ENCODE measurements at regions not wholly inside any gene's neighbourhood (a gene's known extent, or its start where the extent isn't known, plus 50 kb on each side); places are given as distances from the start of the nearest gene placed in this dataset.

GRCh38 chr12:126316411-126316810 is 1251.2 kb downstream of the AACS start:
- no peaks in the 10 kb centered on the region for H4K20me1 ChIP-seq (ENCODE audit: control insufficient read depth, insufficient read depth, insufficient read length)
- no peaks in the 10 kb centered on the region for H3K9me3 ChIP-seq (ENCODE audit: control insufficient read depth, low read depth, low read length)
- no peak overlapping the region for H3K23ac ChIP-seq (ENCODE audit: insufficient read length, low read depth, low read length)
- no CpG with 5 or more reads among the region's 3 CpGs for WGBS (ENCODE audit: extremely low coverage, insufficient read length, low lambda C conversion rate)
- no peak overlapping the region for H2AK5ac ChIP-seq (ENCODE audit: insufficient read length, low read length)
- no peak overlapping the region for H2BK20ac ChIP-seq (ENCODE audit: low read depth, low read length, poor library complexity, severe bottlenecking)
- no peaks in the 10 kb centered on the region for H3K4me1 ChIP-seq (ENCODE audit: insufficient read depth, low read length)
- Mint-ChIP-seq H3K27ac (no peak overlapping the region), H3K4me3 (no peak overlapping the region), H3K27me3 (ENCODE audit: low read depth) (no peaks in the 10 kb centered on the region), H3K36me3 (ENCODE audit: insufficient read depth in 1 of 3, low read depth in 3 of 3) (peaks cover 0 to 2% (median 0%) of the 10 kb centered on the region in 3 experiments; a peak in 2 of 7 replicates), H3K9me3 (peaks cover 4 to 9% of the 10 kb centered on the region in 2 experiments; a peak in 4 of 5 replicates), H3K4me1 (no peaks in the 10 kb centered on the region)
- no peaks in the 10 kb centered on the region for H3K79me2 ChIP-seq (ENCODE audit: insufficient read depth, low read length)
- H3K18ac ChIP-seq (ENCODE audit: insufficient read length, low read depth, low read length): no peak overlapping the region
- DNase-seq: no peak
- no peak overlapping the region for H3K4me2 ChIP-seq (ENCODE audit: insufficient read depth, insufficient read length, low read length)
- H4K91ac ChIP-seq (ENCODE audit: insufficient read length, low read depth, low read length): no peak overlapping the region
- H4K8ac ChIP-seq (replicated peaks; ENCODE audit: insufficient read length, low read depth, low read length): no peak overlapping the region
- H3K79me1 ChIP-seq (ENCODE audit: insufficient read depth, low read depth, low read length, poor library complexity, severe bottlenecking): no peaks in the 10 kb centered on the region
- no peaks in the 10 kb centered on the region for H3K23me2 ChIP-seq (ENCODE audit: insufficient read length, low read depth, low read length, poor library complexity, severe bottlenecking)
- no peak overlapping the region for H3T11ph ChIP-seq (ENCODE audit: low read length)
- H3K27ac ChIP-seq (ENCODE audit: insufficient read length, low read depth, low read length): no peak overlapping the region
- H3K56ac ChIP-seq (ENCODE audit: insufficient read length, low read depth, low read length): no peak overlapping the region
- no peak overlapping the region for H3K14ac ChIP-seq (ENCODE audit: insufficient read depth, low read length)
- H2BK120ac ChIP-seq (ENCODE audit: low read depth, low read length, poor library complexity, severe bottlenecking): no peak overlapping the region
- H2BK5ac ChIP-seq (ENCODE audit: insufficient read length, low read length): no peak overlapping the region
- no peak overlapping the region for H2BK15ac ChIP-seq (ENCODE audit: low read depth, low read length)
- no peaks in the 10 kb centered on the region for H3K27me3 ChIP-seq (ENCODE audit: insufficient read depth, low read length)
- no peak for TF ChIP-seq CTCF (conservative IDR thresholded peaks at IDR 0.05)
- H3K4ac ChIP-seq (ENCODE audit: low read depth, low read length): no peak overlapping the region
- no peak overlapping the region for H2BK12ac ChIP-seq (ENCODE audit: insufficient read length, low read depth, low read length)
- no peak overlapping the region for H4K5ac ChIP-seq (ENCODE audit: insufficient read length, low read depth, low read length)
- H3K9ac ChIP-seq (ENCODE audit: extremely low read depth, insufficient read length, low read length): no peak overlapping the region
- H2AFZ ChIP-seq (ENCODE audit: low read length): no peak overlapping the region

All from H9 (cell line).